HEK293T (cell line): ENCODE measurements at regions not wholly inside any gene's neighbourhood (a gene's known extent, or its start where the extent isn't known, plus 50 kb on each side); places are given as distances from the start of the nearest gene placed in this dataset.
"Not testable (repeated sequence)": the region's sequence is repeated elsewhere in the genome, so short reads cannot be mapped to it uniquely, and the experiment has no call there.

Experiments used
- CTCF ChIA-PET: fragments of 350-600 bp; formaldehyde crosslinking; extraction: SDS; loops from one replicate; lab custom pipeline; 2021; ENCODE audit warnings: antibody characterized with exemption, inconsistent platforms; lab: Yijun Ruan, JAX
- POLR2A ChIA-PET: fragments of 350-600 bp; formaldehyde crosslinking; extraction: SDS; loops from one replicate; lab custom pipeline; 2020; ENCODE audit warnings: antibody characterized with exemption, inconsistent platforms; lab: Yijun Ruan, JAX
- DNase-seq: peaks from one replicate; pipeline ENCODE4 v3.0.0; 2012; ENCODE audit warnings: mixed read lengths; ENCODE audit errors: extremely low spot score
- ARNT ChIP-seq: fragments of 450-650 bp; IDR thresholded peaks from 2 replicates; pipeline ENCODE4 v1.6.1; 2017; ENCODE audit warnings: mild to moderate bottlenecking
- BHLHE40 ChIP-seq: fragments of 450-650 bp; IDR thresholded peaks from 2 replicates; pipeline ENCODE4 v1.6.1; 2016; ENCODE audit warnings: mild to moderate bottlenecking, moderate library complexity, borderline replicate concordance
- CTBP1 ChIP-seq: fragments of 450-650 bp; IDR thresholded peaks from 2 replicates; pipeline ENCODE4 v1.6.1; 2016; ENCODE audit warnings: borderline replicate concordance
- ELF4 ChIP-seq: fragments of 450-650 bp; IDR thresholded peaks from 2 replicates; pipeline ENCODE4 v1.6.1; 2017; ENCODE audit warnings: antibody characterized with exemption
- FOXA1 ChIP-seq: fragments of 450-650 bp; IDR thresholded peaks from 2 replicates; pipeline ENCODE4 v1.6.1; 2016; ENCODE audit warnings: mild to moderate bottlenecking
- FOXK2 ChIP-seq: fragments of 450-650 bp; IDR thresholded peaks from 2 replicates; pipeline ENCODE4 v1.6.1; 2016; ENCODE audit warnings: mild to moderate bottlenecking
- FOXM1 ChIP-seq: fragments of 450-650 bp; IDR thresholded peaks from 2 replicates; pipeline ENCODE4 v1.6.1; 2017; ENCODE audit warnings: mild to moderate bottlenecking, borderline replicate concordance
- HDGF ChIP-seq: fragments of 450-650 bp; IDR thresholded peaks from 2 replicates; pipeline ENCODE4 v1.6.1; 2017; ENCODE audit warnings: antibody characterized with exemption, borderline replicate concordance
- L3MBTL2 ChIP-seq: fragments of 450-650 bp; conservative IDR thresholded peaks from 2 replicates; pipeline ENCODE4 v1.6.1; 2016; ENCODE audit warnings: mild to moderate bottlenecking
- LEF1 ChIP-seq: fragments of 450-650 bp; IDR thresholded peaks from 2 replicates; pipeline ENCODE4 v1.6.1; 2017; ENCODE audit warnings: mild to moderate bottlenecking, borderline replicate concordance
- NFRKB ChIP-seq: fragments of 450-650 bp; IDR thresholded peaks from 2 replicates; pipeline ENCODE4 v1.6.1; 2016; ENCODE audit warnings: mild to moderate bottlenecking, moderate library complexity
- PKNOX1 ChIP-seq: fragments of 450-650 bp; IDR thresholded peaks from 2 replicates; pipeline ENCODE4 v1.6.1; 2016
- SP1 ChIP-seq: fragments of 450-650 bp; IDR thresholded peaks from 2 replicates; pipeline ENCODE4 v1.6.1; 2017
- SUZ12 ChIP-seq: fragments of 450-650 bp; IDR thresholded peaks from 2 replicates; pipeline ENCODE4 v1.6.1; 2016; ENCODE audit warnings: mild to moderate bottlenecking
- TARDBP ChIP-seq: fragments of 450-650 bp; IDR thresholded peaks from 2 replicates; pipeline ENCODE4 v1.6.1; 2016
- ZNF384 ChIP-seq: fragments of 450-650 bp; IDR thresholded peaks from 2 replicates; pipeline ENCODE4 v1.6.1; 2016

GRCh38 chr21:31801551-31802219 lies 69.8 kb upstream of the SCAF4 start:
- CTCF ChIA-PET, result no interaction called here
- no peak for DNase-seq
- TF ChIP-seq HDGF, result no peak
- TF ChIP-seq SUZ12, result no peak
- no peak for TF ChIP-seq ELF4
- TF ChIP-seq PKNOX1, result no peak
- TF ChIP-seq FOXM1, result no peak
- TF ChIP-seq NFRKB, result no peak
- no peak for TF ChIP-seq SP1
- TF ChIP-seq FOXA1, result no peak
- TF ChIP-seq ARNT, result no peak
- TF ChIP-seq FOXK2, result no peak
- no peak for TF ChIP-seq LEF1
- TF ChIP-seq ZNF384, result no peak
- no peak for TF ChIP-seq TARDBP
- no peak for TF ChIP-seq CTBP1
- TF ChIP-seq BHLHE40, result no peak
- no peak for TF ChIP-seq L3MBTL2
- POLR2A ChIA-PET, result no interaction called here

GRCh38 chr21:31798842-31799704 lies 67.2 kb upstream of the SCAF4 start:
- TF ChIP-seq SP1, result no peak
- TF ChIP-seq FOXK2, result no peak
- TF ChIP-seq LEF1, result no peak
- no peak for TF ChIP-seq HDGF
- no peak for TF ChIP-seq NFRKB
- TF ChIP-seq FOXA1, result no peak
- no peak for TF ChIP-seq SUZ12
- TF ChIP-seq BHLHE40, result no peak
- TF ChIP-seq ZNF384, result no peak
- no peak for DNase-seq
- ChIA-PET CTCF (interaction anchor here (3.0 kb wide), 1 partner anchor 13 kb away, joined by 13 read pairs; no protein-coding TSS in a partner anchor), POLR2A (interaction anchor here (0.5 kb wide), 1 partner anchor 454 kb away, joined by 3 read pairs; no protein-coding TSS in a partner anchor)

- ChIA-PET POLR2A (no interaction called here), CTCF (interaction anchor here (1.2 to 1.4 kb wide), 2 partner anchors 10 kb away, joined by 3 read pairs; no protein-coding TSS in a partner anchor)
- TF ChIP-seq BHLHE40 (no peak), FOXM1 (no peak), SP1 (no peak), ELF4 (no peak), SUZ12 (no peak), PKNOX1 (no peak), CTBP1 (no peak), TARDBP (no peak), L3MBTL2 (no peak), NFRKB (no peak), FOXK2 (no peak), LEF1 (no peak), ZNF384 (no peak), FOXA1 (no peak), HDGF (no peak), ARNT (no peak)
- DNase-seq, result no peak
Measured at GRCh38 chr21:31795992-31796391, 64.1 kb upstream of the SCAF4 start.

GRCh38 chr21:31790420-31790819 lies 58.5 kb upstream of the SCAF4 start:
- DNase-seq, POLR2A ChIA-PET: not testable (repeated sequence)
- CTCF ChIA-PET, result interaction anchor here (0.6 kb wide), 1 partner anchor 145 kb away, joined by 4 read pairs; no protein-coding TSS in a partner anchor

- CTCF ChIA-PET, result interaction anchor here (0.7 kb wide), 1 partner anchor 361 kb away, joined by 3 read pairs; no protein-coding TSS in a partner anchor
- TF ChIP-seq TARDBP (no peak), ARNT (no peak), ZNF384 (no peak), SUZ12 (no peak), PKNOX1 (no peak), FOXM1 (no peak)
- POLR2A ChIA-PET, result no interaction called here
- DNase-seq, result no peak
Measured at GRCh38 chr21:31788581-31788980, 56.7 kb upstream of the SCAF4 start.

GRCh38 chr21:31787691-31788090 lies 55.8 kb upstream of the SCAF4 start:
- POLR2A ChIA-PET, DNase-seq: not testable (repeated sequence)
- CTCF ChIA-PET, result interaction anchor here (0.6 kb wide), 1 partner anchor 308 kb away, joined by 4 read pairs; no protein-coding TSS in a partner anchor
